GM18868 (cell line): ENCODE measurements at regions not wholly inside any gene's neighbourhood (a gene's known extent, or its start where the extent isn't known, plus 50 kb on each side); places are given as distances from the start of the nearest gene placed in this dataset.
"Not testable (repeated sequence)": the region's sequence is repeated elsewhere in the genome, so short reads cannot be mapped to it uniquely, and the experiment has no call there.

Experiments used
- ATAC-seq: cut with Tn5 transposase; IDR thresholded peaks from one replicate; pipeline ENCODE4 v1.9.1; 2021; ENCODE audit warnings: mild to moderate bottlenecking, moderate library complexity; ENCODE audit not compliant: unreplicated experiment

- ATAC-seq = no peak
Measured at GRCh38 chr2:16774091-16774490, 108.5 kb upstream of the CYRIA start.

GRCh38 chr2:16773080-16773713 is 107.6 kb upstream of the CYRIA start:
- ATAC-seq = peak; percentile 88

GRCh38 chr2:16767789-16768476 is 102.3 kb upstream of the CYRIA start:
- no peak for ATAC-seq

GRCh38 chr2:16765356-16765755 is 99.7 kb upstream of the CYRIA start:
- no peak for ATAC-seq

- no peak for ATAC-seq
Measured at GRCh38 chr2:16764487-16764886, 98.9 kb upstream of the CYRIA start.

GRCh38 chr2:16763493-16763899 is 97.9 kb upstream of the CYRIA start:
- no peak for ATAC-seq

- ATAC-seq = no peak
Measured at GRCh38 chr2:16763056-16763455, 97.4 kb upstream of the CYRIA start.

GRCh38 chr2:16760426-16760825 is 94.8 kb upstream of the CYRIA start:
- ATAC-seq = no peak

DNA sequence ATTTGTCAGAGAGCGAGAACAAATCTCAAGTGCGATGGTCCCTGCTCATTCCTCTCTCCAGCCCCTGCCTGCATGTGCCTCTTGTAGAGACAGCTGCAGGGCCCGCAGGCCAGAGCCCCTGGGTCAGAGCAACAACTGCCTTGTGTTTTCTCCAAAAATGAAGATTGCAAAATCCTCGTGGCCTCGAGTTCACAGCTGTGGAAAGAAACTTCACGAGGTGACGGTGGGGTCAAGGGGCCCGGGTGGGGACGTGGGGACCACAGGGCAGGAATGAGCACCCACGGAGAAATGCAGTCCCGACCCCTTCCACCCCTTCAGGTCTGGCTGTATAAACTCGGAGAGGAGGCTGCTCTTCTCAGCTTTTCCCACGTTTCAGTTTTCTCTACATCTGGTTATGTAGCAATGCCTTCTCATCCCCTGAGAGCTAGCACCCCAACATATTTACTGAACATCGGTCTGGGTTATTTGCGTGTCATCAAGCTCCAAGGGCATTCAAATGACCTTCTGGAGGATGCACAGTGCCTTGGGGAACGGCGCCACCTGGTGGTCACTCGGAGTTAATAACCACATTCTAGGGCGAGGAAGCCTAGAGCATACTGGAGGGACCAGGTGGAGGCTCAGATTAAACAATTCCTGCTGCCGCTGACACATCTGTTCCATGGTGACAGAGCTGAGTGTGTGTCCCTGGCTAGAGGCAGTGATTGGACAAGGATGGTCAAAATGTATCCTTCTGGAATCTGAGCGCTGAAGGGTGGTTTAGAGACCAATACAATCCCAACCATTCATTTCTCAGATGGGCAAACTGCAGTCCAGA is 91.4 kb upstream of the CYRIA start:
- peak; percentile 93 for ATAC-seq

- no peak for ATAC-seq
Measured at GRCh38 chr2:16755442-16755841, 89.8 kb upstream of the CYRIA start.

- ATAC-seq = not testable (repeated sequence)
Measured at GRCh38 chr2:16753025-16753424, 87.4 kb upstream of the CYRIA start.

DNA sequence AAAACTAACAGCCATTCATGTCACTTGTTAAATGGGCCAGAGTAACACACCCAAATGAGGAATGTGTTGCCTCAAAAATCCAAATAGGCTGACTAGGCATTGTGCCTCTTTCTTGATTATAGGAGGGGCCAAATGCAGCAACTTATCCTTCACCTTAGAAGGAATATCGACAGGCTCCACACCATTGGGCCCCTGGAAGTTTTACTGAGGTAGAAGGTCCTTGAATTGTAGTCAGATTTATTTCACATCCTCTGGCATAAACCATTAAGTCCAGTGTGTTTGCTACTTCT is 85.2 kb upstream of the CYRIA start:
- ATAC-seq = not testable (repeated sequence)

DNA sequence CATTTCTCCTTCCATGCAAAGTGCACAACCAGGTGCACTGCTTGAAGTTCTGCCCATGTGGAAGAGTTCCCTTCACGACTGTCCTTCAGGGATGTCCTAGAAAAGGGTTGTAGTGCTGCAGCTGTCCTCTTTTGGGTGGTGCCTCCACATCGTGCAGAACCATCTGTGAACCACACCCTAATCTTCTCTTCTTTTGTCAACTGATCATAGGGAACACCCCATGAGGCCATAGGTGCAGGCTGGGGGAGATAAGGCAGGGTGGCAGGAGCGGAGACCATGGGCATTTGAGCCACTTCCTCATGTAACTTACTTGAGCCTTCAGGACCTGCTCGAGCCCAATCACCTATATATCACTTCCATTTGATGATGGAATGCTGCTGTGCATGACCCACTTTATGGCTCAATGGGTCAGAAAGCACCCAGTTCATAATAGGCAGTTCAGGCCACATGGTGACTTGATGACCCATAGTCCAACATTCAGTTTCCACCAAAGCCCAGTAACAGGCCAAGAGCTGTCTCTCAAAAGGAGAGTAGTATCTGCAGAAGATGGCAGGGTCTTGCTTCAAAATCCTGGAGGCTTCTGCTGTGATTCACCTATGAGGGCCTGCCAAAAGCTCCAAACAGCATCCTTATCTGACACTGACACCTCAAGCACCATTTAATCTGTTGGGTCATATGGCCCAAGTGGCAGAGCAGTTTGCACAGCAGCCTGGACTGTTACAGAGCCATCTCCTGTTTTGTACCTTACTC is 84.7 kb upstream of the CYRIA start:
- no peak for ATAC-seq

- not testable (repeated sequence) for ATAC-seq
Measured at GRCh38 chr2:16748511-16749266, 83.1 kb upstream of the CYRIA start.

GRCh38 chr2:16747689-16748088 is 82.1 kb upstream of the CYRIA start:
- no peak for ATAC-seq

DNA sequence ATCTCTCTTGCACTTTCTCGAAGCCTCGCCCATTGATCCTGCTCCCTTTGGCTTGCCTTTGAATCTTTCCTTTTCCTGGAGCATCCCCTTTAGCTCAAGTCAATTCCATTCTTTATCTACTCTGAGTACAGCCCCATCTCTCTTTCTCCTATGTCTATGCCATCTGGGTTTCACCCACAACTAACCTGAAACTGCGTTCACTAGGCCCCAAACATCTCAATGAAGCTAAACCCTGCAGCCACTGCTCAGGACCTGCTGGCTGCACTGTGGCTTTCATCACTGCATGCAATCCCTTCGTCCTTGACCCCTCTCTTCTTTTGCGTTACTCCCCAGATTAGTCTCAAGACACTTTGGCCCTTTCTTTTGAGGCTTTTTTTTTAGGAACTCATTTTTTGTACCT is 81.6 kb upstream of the CYRIA start:
- no peak for ATAC-seq

DNA sequence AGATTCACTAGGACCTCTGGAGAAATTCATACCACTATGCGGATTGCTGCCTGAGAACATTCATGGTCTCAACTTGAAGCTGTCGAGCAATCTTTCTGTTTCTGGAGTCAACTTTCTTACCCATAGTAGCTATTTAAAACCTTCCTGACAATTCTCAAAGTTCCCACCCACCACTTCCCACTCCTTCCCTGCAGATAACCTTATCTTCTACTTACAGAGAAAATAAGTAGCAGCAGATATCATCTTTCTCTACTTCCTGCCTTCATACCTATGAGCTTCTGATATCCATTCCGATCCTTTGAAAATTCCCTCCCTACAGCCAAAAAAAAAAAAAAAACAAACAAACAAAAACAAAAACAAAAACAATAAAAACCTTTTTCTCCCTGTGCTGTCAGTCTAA is 81.2 kb upstream of the CYRIA start:
- no peak for ATAC-seq

- ATAC-seq = no peak
Measured at GRCh38 chr2:16746329-16746728, 80.7 kb upstream of the CYRIA start.

GRCh38 chr2:16745466-16745865 is 79.8 kb upstream of the CYRIA start:
- ATAC-seq = no peak

GRCh38 chr2:16744521-16744920 is 78.9 kb upstream of the CYRIA start:
- ATAC-seq = no peak

DNA sequence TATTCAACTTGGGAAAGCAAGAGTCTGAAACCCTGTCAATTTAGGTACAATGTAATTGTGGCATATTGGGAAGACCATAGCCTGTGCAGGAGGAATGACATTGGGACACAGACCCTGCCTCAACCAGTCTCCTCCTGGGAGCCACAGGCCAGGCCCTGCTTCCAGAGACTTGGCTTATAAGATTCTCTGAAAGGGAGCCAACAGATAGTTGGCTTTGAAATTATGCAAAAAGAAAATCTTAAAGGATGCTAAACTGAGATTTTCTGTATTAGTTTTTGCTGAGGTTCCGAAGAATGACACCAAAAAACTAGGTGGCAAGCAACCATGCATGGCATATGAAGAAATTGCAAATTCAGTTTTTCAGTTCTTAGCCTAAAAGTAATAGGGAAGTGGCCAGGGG is 76.4 kb upstream of the CYRIA start:
- no peak for ATAC-seq
